GM23338 (cell line): ENCODE measurements at regions not wholly inside any gene's neighbourhood (a gene's known extent, or its start where the extent isn't known, plus 50 kb on each side); places are given as distances from the start of the nearest gene placed in this dataset.
"Not testable (repeated sequence)": the region's sequence is repeated elsewhere in the genome, so short reads cannot be mapped to it uniquely, and the experiment has no call there.

ENCODE experiments used
- ATAC-seq: fragments of 200-7000 bp; cut with Tn5 transposase; 3 replicates; pipeline ENCODE4 v1.9.1; 2020
- DNase-seq: peaks from one replicate; pipeline ENCODE4 v3.0.0-alpha.2; 2015; ENCODE audit warnings: low spot score
- H2AFZ ChIP-seq: fragments of 200-600 bp; sonication (generic); 2 replicates; pipeline ENCODE4 v1.8.0; 2016; ENCODE audit warnings: antibody characterized with exemption, mild to moderate bottlenecking, moderate library complexity
- H3F3A ChIP-seq: fragments of 200-600 bp; sonication (generic); replicated peaks from 2 replicates; pipeline ENCODE4 v1.8.0; 2017; ENCODE audit warnings: antibody characterized with exemption, mixed run types, low read depth
- H3K27ac ChIP-seq: fragments of 200-600 bp; sonication (generic); 2 replicates; pipeline ENCODE4 v1.6.1; 2016; ENCODE audit warnings: low read depth
- H3K27me3 ChIP-seq: fragments of 200-600 bp; sonication (generic); 2 replicates; pipeline ENCODE4 v1.8.0; 2016; ENCODE audit warnings: mild to moderate bottlenecking, mixed run types, moderate library complexity; ENCODE audit not compliant: insufficient read depth
- H3K36me3 ChIP-seq: fragments of 200-600 bp; sonication (generic); 2 replicates; pipeline ENCODE4 v1.8.0; 2016; ENCODE audit warnings: mild to moderate bottlenecking; ENCODE audit not compliant: insufficient read depth
- H3K4me1 ChIP-seq: fragments of 200-600 bp; sonication (generic); 2 replicates; pipeline ENCODE4 v1.8.0; 2016; ENCODE audit warnings: mild to moderate bottlenecking, moderate library complexity; ENCODE audit not compliant: insufficient read depth
- H3K4me2 ChIP-seq: fragments of 200-600 bp; sonication (generic); 2 replicates; pipeline ENCODE4 v1.7.1; 2017; ENCODE audit warnings: mixed run types
- H3K4me3 ChIP-seq: fragments of 200-600 bp; sonication (generic); 2 replicates; pipeline ENCODE4 v1.6.1; 2016; ENCODE audit warnings: mixed run types
- H3K79me2 ChIP-seq: fragments of 200-600 bp; sonication (generic); replicated peaks from 2 replicates; pipeline ENCODE4 v1.8.0; 2017; ENCODE audit warnings: mild to moderate bottlenecking; ENCODE audit not compliant: insufficient read depth
- H3K9me2 ChIP-seq: fragments of 200-600 bp; sonication (generic); 2 replicates; pipeline ENCODE4 v1.8.0; 2017; ENCODE audit not compliant: insufficient read depth
- H4K20me1 ChIP-seq: fragments of 200-600 bp; sonication (generic); replicated peaks from 2 replicates; pipeline ENCODE4 v1.8.0; 2017; ENCODE audit warnings: mild to moderate bottlenecking; ENCODE audit not compliant: insufficient read depth
- H3K27ac Mint-ChIP-seq: 2 replicates; pipeline ENCODE4 v1.8.0; 2020; ENCODE audit warnings: inconsistent platforms, mild to moderate bottlenecking, moderate library complexity, mixed read lengths
- H3K27me3 Mint-ChIP-seq: 3 replicates; pipeline ENCODE4 v1.8.0; 2022; ENCODE audit warnings: low read depth, mild to moderate bottlenecking, moderate library complexity, mixed read lengths, inconsistent platforms; ENCODE audit not compliant: insufficient read depth, poor library complexity
- H3K36me3 Mint-ChIP-seq: 3 replicates; pipeline ENCODE4 v1.8.0; 2021; ENCODE audit warnings: low read depth, mild to moderate bottlenecking, inconsistent platforms, moderate library complexity, mixed read lengths
- H3K4me1 Mint-ChIP-seq: 3 replicates; pipeline ENCODE4 v1.8.0; 2020; ENCODE audit warnings: mild to moderate bottlenecking, inconsistent platforms, mixed read lengths
- H3K4me3 Mint-ChIP-seq: 3 replicates; pipeline ENCODE4 v1.8.0; 2021; ENCODE audit warnings: moderate library complexity, mild to moderate bottlenecking, inconsistent platforms, mixed read lengths
- H3K9me3 Mint-ChIP-seq: 3 replicates; pipeline ENCODE4 v1.8.0; 2020; ENCODE audit warnings: moderate library complexity, mild to moderate bottlenecking, inconsistent platforms, mixed read lengths
- CTCF ChIP-seq, 2 experiments: fragments of 200-600 bp in 1 of 2; sonication (generic) in 1 of 2; conservative IDR thresholded peaks; 2 replicates each; pipeline versions ENCODE4 v1.5.1 to v1.6.1; 2016 to 2017; ENCODE audit warnings: antibody characterized with exemption in 2 of 2, low read depth in 2 of 2, mild to moderate bottlenecking in 2 of 2, moderate library complexity in 1 of 2
- ETS1 ChIP-seq: IDR thresholded peaks from 2 replicates; pipeline ENCODE4 v1.6.1; 2016; ENCODE audit warnings: antibody characterized with exemption
- JUNB ChIP-seq: IDR thresholded peaks from one replicate; pipeline ENCODE4 v1.6.1; 2016; ENCODE audit warnings: antibody characterized with exemption; ENCODE audit not compliant: unreplicated experiment

GRCh38 chr3:139269984-139270383, 73.8 kb upstream of the MRPS22 start:
- ATAC-seq (no peak), DNase-seq (no peak)
- no peaks in the 10 kb centered on the region for H3K36me3 Mint-ChIP-seq
- H2AFZ ChIP-seq, result no peak overlapping the region
- no peak for TF ChIP-seq JUNB
- TF ChIP-seq CTCF (conservative IDR thresholded peaks at IDR 0.05; ENCODE audit: low read depth in 2 of 2), result no peak
- no peaks in the 10 kb centered on the region for H3K9me3 Mint-ChIP-seq
- peaks cover 6% of the 10 kb centered on the region; the same call in 1 of the 2 replicates for H3K9me2 ChIP-seq
- H3K27me3 Mint-ChIP-seq, result peaks cover 4% of the 10 kb centered on the region
- no peak overlapping the region for H3K27ac Mint-ChIP-seq
- no peaks in the 10 kb centered on the region for H3K36me3 ChIP-seq
- H3K4me1 ChIP-seq, result no peaks in the 10 kb centered on the region
- no peaks in the 10 kb centered on the region for H3K79me2 ChIP-seq
- no peak overlapping the region for H3K27ac ChIP-seq
- H3F3A ChIP-seq, result no peaks in the 10 kb centered on the region
- no peaks in the 10 kb centered on the region for H3K4me1 Mint-ChIP-seq
- H4K20me1 ChIP-seq, result no peaks in the 10 kb centered on the region
- no peak overlapping the region for H3K4me2 ChIP-seq
- H3K4me3 Mint-ChIP-seq, result no peak overlapping the region
- H3K27me3 ChIP-seq, result no peaks in the 10 kb centered on the region
- no peak overlapping the region for H3K4me3 ChIP-seq

- not testable (repeated sequence) for DNase-seq, H3K27ac ChIP-seq, H3K9me2 ChIP-seq, H3F3A ChIP-seq, H3K4me3 Mint-ChIP-seq, H3K4me2 ChIP-seq, H3K79me2 ChIP-seq, ATAC-seq, H3K4me1 Mint-ChIP-seq, H3K4me1 ChIP-seq, H3K27ac Mint-ChIP-seq, H3K4me3 ChIP-seq, H3K36me3 Mint-ChIP-seq, H3K27me3 ChIP-seq, H3K27me3 Mint-ChIP-seq, H2AFZ ChIP-seq, H3K36me3 ChIP-seq, H4K20me1 ChIP-seq, H3K9me3 Mint-ChIP-seq
These were observed 73.2 kb upstream of the MRPS22 start for GRCh38 chr3:139270652-139271051.

GRCh38 chr3:139280027-139280671, 63.7 kb upstream of the MRPS22 start:
- Histone ChIP-seq H2AFZ (no peak overlapping the region), H3K4me3 (no peak overlapping the region), H3K4me1 (no peaks in the 10 kb centered on the region), H3K4me2 (no peak overlapping the region), H3K27me3 (no peaks in the 10 kb centered on the region), H3K27ac (no peak overlapping the region), H3K79me2 (no peaks in the 10 kb centered on the region), H4K20me1 (no peaks in the 10 kb centered on the region), H3F3A (no peaks in the 10 kb centered on the region), H3K36me3 (no peaks in the 10 kb centered on the region), H3K9me2 (no peaks in the 10 kb centered on the region)
- DNase-seq (no peak), ATAC-seq (no peak)
- H3K9me3 Mint-ChIP-seq, result peaks cover 10% of the 10 kb centered on the region; the same call in 2 of the 3 replicates
- no peak overlapping the region for H3K4me3 Mint-ChIP-seq
- H3K4me1 Mint-ChIP-seq, result no peaks in the 10 kb centered on the region
- peaks cover 12% of the 10 kb centered on the region for H3K27me3 Mint-ChIP-seq
- no peak for TF ChIP-seq ETS1
- no peaks in the 10 kb centered on the region for H3K36me3 Mint-ChIP-seq
- H3K27ac Mint-ChIP-seq, result no peak overlapping the region
